CD4-positive, alpha-beta T cell treated with Interleukin-2 at 100 ng/mL for 4 hours (primary cell): ENCODE measurements at regions not wholly inside any gene's neighbourhood (a gene's known extent, or its start where the extent isn't known, plus 50 kb on each side); places are given as distances from the start of the nearest gene placed in this dataset.
"Not testable (repeated sequence)": the region's sequence is repeated elsewhere in the genome, so short reads cannot be mapped to it uniquely, and the experiment has no call there.

ENCODE experiments used
- DNase-seq: peaks from one replicate; pipeline ENCODE4 v3.0.0-alpha.2; 2020; ENCODE audit warnings: low spot score

- no peak for DNase-seq
Measured at GRCh38 chr2:156779416-156780120, 343.4 kb downstream of the GPD2 start.

- DNase-seq: not testable (repeated sequence)
Measured at GRCh38 chr2:156781677-156782076, 345.5 kb downstream of the GPD2 start.

- DNase-seq: no peak
Measured at GRCh38 chr2:156784020-156784701, 348.0 kb downstream of the GPD2 start.

- DNase-seq: no peak
Measured at GRCh38 chr2:156787517-156787916, 351.3 kb downstream of the GPD2 start.

- no peak for DNase-seq
Measured at GRCh38 chr2:156790343-156791037, 354.3 kb downstream of the GPD2 start.

- no peak for DNase-seq
Measured at GRCh38 chr2:156792242-156792840, 356.2 kb downstream of the GPD2 start.

- DNase-seq: no peak
Measured at GRCh38 chr2:156797832-156798231, 361.7 kb downstream of the GPD2 start.

GRCh38 chr2:156800065-156800653 is 364.0 kb downstream of the GPD2 start:
- DNase-seq: no peak

- no peak for DNase-seq
Measured at GRCh38 chr2:156800781-156801361, 364.7 kb downstream of the GPD2 start.

- DNase-seq: no peak
Measured at GRCh38 chr2:156803243-156803642, 367.1 kb downstream of the GPD2 start.

- no peak for DNase-seq
Measured at GRCh38 chr2:156803967-156804366, 367.8 kb downstream of the GPD2 start.

GRCh38 chr2:156810094-156810493 is 373.9 kb downstream of the GPD2 start:
- no peak for DNase-seq

GRCh38 chr2:156812496-156812895 is 376.3 kb downstream of the GPD2 start:
- DNase-seq: no peak

GRCh38 chr2:156817430-156817829 is 381.3 kb downstream of the GPD2 start:
- DNase-seq: no peak

- no peak for DNase-seq
Measured at GRCh38 chr2:156818221-156818620, 382.0 kb downstream of the GPD2 start.

GRCh38 chr2:156818944-156819343 is 382.8 kb downstream of the GPD2 start:
- DNase-seq: no peak

- DNase-seq: no peak
Measured at GRCh38 chr2:156826341-156826933, 390.3 kb downstream of the GPD2 start.

- DNase-seq: no peak
Measured at GRCh38 chr2:156834431-156834830, 398.3 kb downstream of the GPD2 start.

- DNase-seq: no peak
Measured at GRCh38 chr2:156837635-156838370, 401.6 kb downstream of the GPD2 start.

GRCh38 chr2:156841321-156841720 is 405.1 kb downstream of the GPD2 start:
- no peak for DNase-seq
